CD14-positive monocyte (primary cell): ENCODE measurements at regions not wholly inside any gene's neighbourhood (a gene's known extent, or its start where the extent isn't known, plus 50 kb on each side); places are given as distances from the start of the nearest gene placed in this dataset.

Source experiments
- DNase-seq, 3 donors: peaks; one replicate each; pipeline ENCODE4 v3.0.0-alpha.2; 2011 to 2022
- H2AFZ ChIP-seq: 2 replicates; pipeline ENCODE4 v1.6.0; 2012; ENCODE audit warnings: mild to moderate bottlenecking, low read depth, low read length, inconsistent platforms; ENCODE audit not compliant: insufficient read depth, poor library complexity, severe bottlenecking
- H3K27ac ChIP-seq, 2 donors: 1 replicate in 1 of 2; 2 replicates in 1 of 2; pipeline ENCODE4 v1.5.1; 2012 to 2013; ENCODE audit warnings: low read length in 2 of 2, control low read depth in 1 of 2, inconsistent platforms in 1 of 2, low read depth in 1 of 2, mild to moderate bottlenecking in 1 of 2
- H3K27me3 ChIP-seq, 2 donors: one replicate each; pipeline versions ENCODE4 v1.6.0 to v1.6.1; 2011 to 2013; ENCODE audit warnings: low read length in 2 of 2; ENCODE audit not compliant: control insufficient read depth in 2 of 2, insufficient read depth in 2 of 2
- H3K36me3 ChIP-seq, 2 donors: replicated peaks in 1 of 2; 1 replicate in 1 of 2; 2 replicates in 1 of 2; pipeline versions ENCODE4 v1.5.1 to v1.6.1; 2012 to 2013; ENCODE audit warnings: low read length in 2 of 2, control low read depth in 1 of 2, inconsistent platforms in 1 of 2, mild to moderate bottlenecking in 1 of 2; ENCODE audit not compliant: insufficient read depth in 2 of 2, control insufficient read depth in 1 of 2
- H3K4me1 ChIP-seq, 2 donors: 1 replicate in 1 of 2; 2 replicates in 1 of 2; pipeline versions ENCODE4 v1.5.1 to v1.6.1; 2012 to 2013; ENCODE audit warnings: low read length in 2 of 2, control low read depth in 1 of 2, inconsistent platforms in 1 of 2, mild to moderate bottlenecking in 1 of 2, moderate library complexity in 1 of 2; ENCODE audit not compliant: insufficient read depth in 2 of 2, control insufficient read depth in 1 of 2
- H3K4me2 ChIP-seq: replicated peaks from 2 replicates; pipeline ENCODE3; 2012; ENCODE audit warnings: low read length, moderate library complexity, mild to moderate bottlenecking; ENCODE audit not compliant: poor library complexity, severe bottlenecking; ENCODE audit errors: extremely low read depth
- H3K4me3 ChIP-seq, 3 experiments: fragments of 200-600 bp in 1 of 3; sonication (generic) in 1 of 3; replicated peaks in 1 of 3; 1 replicate in 2 of 3; 2 replicates in 1 of 3; pipeline ENCODE4 v1.5.1; 2011 to 2013; ENCODE audit warnings: low read length in 3 of 3, mild to moderate bottlenecking in 3 of 3, control low read depth in 2 of 3, low read depth in 2 of 3, inconsistent platforms in 1 of 3, moderate library complexity in 1 of 3
- H3K79me2 ChIP-seq: 2 replicates; pipeline ENCODE4 v1.6.0; 2012; ENCODE audit warnings: mild to moderate bottlenecking, control low read depth, inconsistent platforms, low read length, moderate library complexity; ENCODE audit not compliant: insufficient read depth
- H3K9ac ChIP-seq: 2 replicates; pipeline ENCODE4 v1.6.0; 2017; ENCODE audit warnings: low read length, mild to moderate bottlenecking; ENCODE audit not compliant: insufficient read depth, poor library complexity, severe bottlenecking
- H3K9me3 ChIP-seq, 2 donors: replicated peaks in 1 of 2; 1 replicate in 1 of 2; 2 replicates in 1 of 2; pipeline versions ENCODE4 v1.5.1 to v1.6.1; 2012 to 2013; ENCODE audit warnings: low read length in 2 of 2, control low read depth in 1 of 2; ENCODE audit not compliant: control insufficient read depth in 1 of 2, insufficient read depth in 1 of 2
- H4K20me1 ChIP-seq: 2 replicates; pipeline ENCODE4 v1.6.0; 2012; ENCODE audit warnings: mild to moderate bottlenecking, low read length, control low read depth, moderate library complexity; ENCODE audit not compliant: insufficient read depth
- H3K27ac Mint-ChIP-seq, 7 donors: one replicate each; pipeline ENCODE4 v1.8.0; 2020; ENCODE audit warnings: mild to moderate bottlenecking in 7 of 7, mixed read lengths in 7 of 7, moderate library complexity in 6 of 7, inconsistent platforms in 2 of 7
- H3K27me3 Mint-ChIP-seq, 3 donors: one replicate each; pipeline ENCODE4 v1.8.0; 2021 to 2022; ENCODE audit warnings: low read depth in 3 of 3, mild to moderate bottlenecking in 3 of 3, mixed read lengths in 3 of 3, moderate library complexity in 3 of 3, inconsistent platforms in 1 of 3
- H3K36me3 Mint-ChIP-seq, 2 donors: one replicate each; pipeline ENCODE4 v1.8.0; 2020; ENCODE audit warnings: mixed read lengths in 2 of 2, inconsistent platforms in 1 of 2, mild to moderate bottlenecking in 1 of 2
- H3K4me1 Mint-ChIP-seq: one replicate; pipeline ENCODE4 v1.8.0; 2020; ENCODE audit warnings: mild to moderate bottlenecking, mixed read lengths
- H3K4me3 Mint-ChIP-seq, 2 donors: one replicate each; pipeline ENCODE4 v1.8.0; 2020; ENCODE audit warnings: mild to moderate bottlenecking in 2 of 2, mixed read lengths in 2 of 2, moderate library complexity in 1 of 2
- H3K9me3 Mint-ChIP-seq, 7 donors: one replicate each; pipeline ENCODE4 v1.8.0; 2020 to 2022; ENCODE audit warnings: mixed read lengths in 7 of 7, mild to moderate bottlenecking in 6 of 7, moderate library complexity in 6 of 7, inconsistent platforms in 2 of 7
- whole genome bisulfite sequencing: methylation state at CpG from one replicate; pipeline ENCODE4 v1.1.5; 2013; ENCODE audit warnings: missing lambda C conversion rate; ENCODE audit not compliant: insufficient coverage; 5-methylcytosine and 5-hydroxymethylcytosine counted together
- intact Hi-C, 2 donors: fragments of 100-400 bp; cut with micrococcal nuclease; formaldehyde crosslinking; loops; one replicate each; pipeline versions ENCODE4 v1.15.0 to v1.15.1; 2023
- TF ChIP-seq, protein P1 (sequence below): fragments of 200-600 bp; IDR thresholded peaks from one replicate; pipeline ENCODE4 v1.8.0; 2022; ENCODE audit warnings: antibody characterized with exemption, mild to moderate bottlenecking

DNA sequence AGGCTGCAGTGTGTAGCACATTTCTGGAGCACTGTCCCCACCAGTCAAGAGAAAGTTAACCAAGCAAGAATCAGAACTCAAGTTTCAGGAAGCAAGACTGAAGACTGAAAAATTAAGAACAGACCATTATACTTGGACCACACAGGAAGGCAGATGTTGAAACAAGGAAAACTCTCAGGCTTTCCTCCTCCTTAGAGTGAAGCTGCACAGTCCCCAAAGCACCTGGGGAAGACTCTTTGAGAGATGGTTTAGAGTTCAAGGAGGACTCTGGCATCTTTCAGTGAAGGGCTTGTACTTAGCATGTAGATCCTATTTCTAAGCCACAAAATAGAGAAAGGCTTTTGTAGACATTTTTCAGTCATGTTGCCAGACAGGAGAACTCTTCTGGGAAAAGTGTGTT, 113.7 kb upstream of the KCTD3 start:
- no peaks in the 10 kb centered on the region for H3K4me1 ChIP-seq
- Mint-ChIP-seq H3K36me3 (no peaks in the 10 kb centered on the region), H3K27ac (peak overlapping the region in 1 of 7 donors; percentile 5), H3K4me1 (no peaks in the 10 kb centered on the region), H3K4me3 (no peak overlapping the region), H3K27me3 (no peaks in the 10 kb centered on the region), H3K9me3 (no peaks in the 10 kb centered on the region)
- no peak overlapping the region for H3K4me2 ChIP-seq
- H3K9ac ChIP-seq = no peak overlapping the region
- H4K20me1 ChIP-seq = no peaks in the 10 kb centered on the region
- DNase-seq = no peak
- no peaks in the 10 kb centered on the region for H3K79me2 ChIP-seq
- TF ChIP-seq, protein P1, sequence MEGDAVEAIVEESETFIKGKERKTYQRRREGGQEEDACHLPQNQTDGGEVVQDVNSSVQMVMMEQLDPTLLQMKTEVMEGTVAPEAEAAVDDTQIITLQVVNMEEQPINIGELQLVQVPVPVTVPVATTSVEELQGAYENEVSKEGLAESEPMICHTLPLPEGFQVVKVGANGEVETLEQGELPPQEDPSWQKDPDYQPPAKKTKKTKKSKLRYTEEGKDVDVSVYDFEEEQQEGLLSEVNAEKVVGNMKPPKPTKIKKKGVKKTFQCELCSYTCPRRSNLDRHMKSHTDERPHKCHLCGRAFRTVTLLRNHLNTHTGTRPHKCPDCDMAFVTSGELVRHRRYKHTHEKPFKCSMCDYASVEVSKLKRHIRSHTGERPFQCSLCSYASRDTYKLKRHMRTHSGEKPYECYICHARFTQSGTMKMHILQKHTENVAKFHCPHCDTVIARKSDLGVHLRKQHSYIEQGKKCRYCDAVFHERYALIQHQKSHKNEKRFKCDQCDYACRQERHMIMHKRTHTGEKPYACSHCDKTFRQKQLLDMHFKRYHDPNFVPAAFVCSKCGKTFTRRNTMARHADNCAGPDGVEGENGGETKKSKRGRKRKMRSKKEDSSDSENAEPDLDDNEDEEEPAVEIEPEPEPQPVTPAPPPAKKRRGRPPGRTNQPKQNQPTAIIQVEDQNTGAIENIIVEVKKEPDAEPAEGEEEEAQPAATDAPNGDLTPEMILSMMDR = no peak
- no peak overlapping the region for H2AFZ ChIP-seq
- no peaks in the 10 kb centered on the region for H3K27me3 ChIP-seq
- intact Hi-C loops = no loop called here
- no peak overlapping the region for H3K27ac ChIP-seq
- peaks cover 0 to 3% of the 10 kb centered on the region in 2 donors for H3K9me3 ChIP-seq
- H3K4me3 ChIP-seq = no peak overlapping the region
- no peaks in the 10 kb centered on the region for H3K36me3 ChIP-seq

DNA sequence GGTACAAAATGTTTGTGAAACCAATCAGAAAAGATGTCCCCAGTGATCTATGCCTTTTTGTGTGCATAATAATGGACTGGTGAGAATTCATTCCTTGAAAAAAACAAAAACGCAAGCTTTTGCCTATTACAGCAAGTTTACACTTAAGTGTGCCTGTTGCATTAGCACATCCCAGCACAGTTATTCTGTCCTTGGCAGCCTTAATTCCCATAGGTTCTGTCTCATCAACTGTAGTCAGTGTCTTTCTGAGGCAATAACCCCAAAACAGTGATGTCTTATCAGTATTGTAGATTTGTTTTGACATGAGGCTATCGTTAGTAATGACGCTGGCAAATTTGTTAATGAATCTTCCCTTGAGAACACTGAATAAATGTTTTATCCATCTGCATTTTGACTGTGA, 109.9 kb upstream of the KCTD3 start:
- intact Hi-C loops = no loop called here
- no peaks in the 10 kb centered on the region for H3K4me1 Mint-ChIP-seq
- no peaks in the 10 kb centered on the region for H4K20me1 ChIP-seq
- no peaks in the 10 kb centered on the region for H3K36me3 Mint-ChIP-seq
- H3K9me3 ChIP-seq = no peaks in the 10 kb centered on the region
- no peak for DNase-seq
- H3K9me3 Mint-ChIP-seq = peaks cover 0 to 2% (median 0%) of the 10 kb centered on the region in 7 donors
- no peaks in the 10 kb centered on the region for H3K27me3 ChIP-seq
- H3K4me3 ChIP-seq = no peak overlapping the region
- H3K27ac Mint-ChIP-seq = no peak overlapping the region
- no peak overlapping the region for H3K4me2 ChIP-seq
- H3K27ac ChIP-seq = no peak overlapping the region
- no peaks in the 10 kb centered on the region for H3K4me1 ChIP-seq
- no peak overlapping the region for H2AFZ ChIP-seq
- no peak overlapping the region for H3K4me3 Mint-ChIP-seq
- H3K79me2 ChIP-seq = no peaks in the 10 kb centered on the region
- H3K36me3 ChIP-seq = no peaks in the 10 kb centered on the region
- H3K27me3 Mint-ChIP-seq = no peaks in the 10 kb centered on the region
- no peak overlapping the region for H3K9ac ChIP-seq
- TF ChIP-seq, protein P1 = no peak
- 100% methylated on average over 1 of the region's 3 CpGs for WGBS
